Mucosa of descending colon (tissue), 3 donors: ENCODE measurements at regions not wholly inside any gene's neighbourhood (a gene's known extent, or its start where the extent isn't known, plus 50 kb on each side); places are given as distances from the start of the nearest gene placed in this dataset.

Experiments
- ATAC-seq: fragments of 200-7000 bp; cut with Tn5 transposase; one replicate; pipeline ENCODE4 v1.9.1; 2020; ENCODE audit warnings: mild to moderate bottlenecking, moderate library complexity
- DNase-seq, 3 donors: peaks; one replicate each; pipeline ENCODE4 v3.0.0-alpha.2; 2020
- H3K36me3 ChIP-seq: fragments of 200-600 bp; one replicate; pipeline ENCODE4 v1.8.0; 2021; ENCODE audit warnings: low read depth, mild to moderate bottlenecking
- H3K4me1 ChIP-seq: fragments of 200-600 bp; one replicate; pipeline ENCODE4 v1.8.0; 2021; ENCODE audit warnings: low read depth, mild to moderate bottlenecking
- H3K4me3 ChIP-seq: fragments of 200-600 bp; one replicate; pipeline ENCODE4 v1.8.0; 2021; ENCODE audit warnings: mild to moderate bottlenecking
- H3K9me3 ChIP-seq: fragments of 200-600 bp; one replicate; pipeline ENCODE4 v1.8.0; 2021; ENCODE audit warnings: mild to moderate bottlenecking
- CTCF ChIP-seq: fragments of 200-600 bp; IDR thresholded peaks from one replicate; pipeline ENCODE4 v1.8.0; 2022; ENCODE audit warnings: antibody characterized with exemption, mild to moderate bottlenecking
- intact Hi-C, 2 donors: fragments of 100-400 bp; cut with DNase I in 1 of 2; cut with micrococcal nuclease in 1 of 2; formaldehyde crosslinking; loops; one replicate each; pipeline versions ENCODE4 v1.11.0 to v1.11.1; 2022; cut with DNase I, micrococcal nuclease
- donor health status: DM: no; HTN: no; CAD: no; lungs with moderate emphysema.
- donor health status: DM: no; HTN: no; CAD: no.
- donor health status: DM: no; HTN: yes; CAD: no.

GRCh38 chr3:127113571-127113891, 79.4 kb upstream of the PRR23E start:
- Histone ChIP-seq H3K4me3 (no peak overlapping the region), H3K9me3 (peaks cover 10% of the 10 kb centered on the region), H3K4me1 (no peaks in the 10 kb centered on the region), H3K36me3 (no peaks in the 10 kb centered on the region)
- intact Hi-C loops, result no loop called here
- ATAC-seq (no peak), DNase-seq (no peak)
- TF ChIP-seq CTCF, result no peak

- intact Hi-C loops, result no loop called here
- Histone ChIP-seq H3K36me3 (no peaks in the 10 kb centered on the region), H3K4me3 (no peak overlapping the region), H3K4me1 (no peaks in the 10 kb centered on the region), H3K9me3 (peaks cover 10% of the 10 kb centered on the region)
- no peak for TF ChIP-seq CTCF
- ATAC-seq, result no peak
- DNase-seq, result no peak
These were observed 78.4 kb upstream of the PRR23E start for GRCh38 chr3:127114337-127115070.

GRCh38 chr3:127115691-127116351, 77.1 kb upstream of the PRR23E start:
- no peak for TF ChIP-seq CTCF
- no peaks in the 10 kb centered on the region for H3K36me3 ChIP-seq
- intact Hi-C loops, result no loop called here
- H3K9me3 ChIP-seq, result peaks cover 10% of the 10 kb centered on the region
- DNase-seq (no peak), ATAC-seq (no peak)
- no peaks in the 10 kb centered on the region for H3K4me1 ChIP-seq
- H3K4me3 ChIP-seq, result no peak overlapping the region

- TF ChIP-seq CTCF, result no peak
These were observed 74.6 kb upstream of the PRR23E start for GRCh38 chr3:127118366-127118765.

GRCh38 chr3:127119693-127120464, 73.1 kb upstream of the PRR23E start:
- intact Hi-C loops, result no loop called here

More at GRCh38 chr3:127118366-127118765, 74.6 kb upstream of the PRR23E start:
- H3K9me3 ChIP-seq, result no peaks in the 10 kb centered on the region
- H3K4me3 ChIP-seq, result no peak overlapping the region
- DNase-seq, result no peak
- intact Hi-C loops, result no loop called here
- no peaks in the 10 kb centered on the region for H3K36me3 ChIP-seq
- no peaks in the 10 kb centered on the region for H3K4me1 ChIP-seq
- ATAC-seq, result no peak

More at GRCh38 chr3:127119693-127120464, 73.1 kb upstream of the PRR23E start:
- Histone ChIP-seq H3K36me3 (no peaks in the 10 kb centered on the region), H3K4me1 (no peaks in the 10 kb centered on the region), H3K4me3 (no peak overlapping the region), H3K9me3 (no peaks in the 10 kb centered on the region)
- TF ChIP-seq CTCF, result no peak
- no peak for DNase-seq
- ATAC-seq, result no peak
